PC-9 (cell line): ENCODE measurements at regions not wholly inside any gene's neighbourhood (a gene's known extent, or its start where the extent isn't known, plus 50 kb on each side); places are given as distances from the start of the nearest gene placed in this dataset.

Experiments used
- BruUV-seq: library from RNA; stranded (reverse); fragments of 400-500 nt; replicated peaks from 2 replicates; lab custom pipeline; 2021; lab: Mats Ljungman, UMichigan
- CTCF ChIA-PET: fragments of 300-600 bp; sonication (Branson Sonifier 250); formaldehyde crosslinking; loops from one replicate; lab custom pipeline; 2022; ENCODE audit warnings: antibody characterized with exemption; lab: Charles Lee
- POLR2A ChIA-PET: fragments of 300-600 bp; sonication (Branson Sonifier 250); formaldehyde crosslinking; loops from one replicate; lab custom pipeline; 2022; ENCODE audit warnings: antibody characterized with exemption; ENCODE audit not compliant: unreplicated experiment; lab: Charles Lee
- DNase-seq, 2 experiments: peaks; one replicate each; pipeline versions ENCODE4 v3.0.0 to v3.0.0-alpha.2; 2015 to 2022; ENCODE audit warnings: mixed read lengths in 1 of 2
- H2AFZ ChIP-seq: fragments of 200-600 bp; sonication (generic); 2 replicates; pipeline ENCODE4 v1.8.1; 2017; ENCODE audit warnings: antibody characterized with exemption
- H3F3A ChIP-seq: fragments of 200-600 bp; sonication (generic); 2 replicates; pipeline ENCODE4 v1.8.1; 2017; ENCODE audit warnings: antibody characterized with exemption, mild to moderate bottlenecking, low read depth; ENCODE audit not compliant: insufficient read depth
- H3K27ac ChIP-seq: fragments of 200-600 bp; sonication (generic); 2 replicates; pipeline ENCODE4 v1.6.1; 2016; ENCODE audit warnings: mixed run types
- H3K27me3 ChIP-seq: fragments of 200-600 bp; sonication (generic); 2 replicates; pipeline ENCODE4 v1.6.1; 2016; ENCODE audit warnings: low read depth, mixed run types; ENCODE audit not compliant: insufficient read depth
- H3K36me3 ChIP-seq: fragments of 200-600 bp; sonication (generic); 2 replicates; pipeline ENCODE4 v1.6.1; 2016; ENCODE audit warnings: low read depth, mixed run types
- H3K4me1 ChIP-seq: fragments of 200-600 bp; sonication (generic); replicated peaks from 2 replicates; pipeline ENCODE4 v1.6.1; 2016; ENCODE audit warnings: mixed run types; ENCODE audit not compliant: insufficient read depth
- H3K4me2 ChIP-seq: fragments of 200-600 bp; sonication (generic); 2 replicates; pipeline ENCODE4 v1.6.1; 2017; ENCODE audit warnings: mixed run types
- H3K4me3 ChIP-seq: fragments of 200-600 bp; sonication (generic); 2 replicates; pipeline ENCODE4 v1.6.1; 2016; ENCODE audit warnings: mixed run types
- H3K79me2 ChIP-seq: fragments of 200-600 bp; sonication (generic); 2 replicates; pipeline ENCODE4 v1.6.1; 2017; ENCODE audit warnings: low read depth, mixed run types
- H3K9me2 ChIP-seq: fragments of 200-600 bp; sonication (generic); 2 replicates; pipeline ENCODE4 v1.8.1; 2017; ENCODE audit warnings: mild to moderate bottlenecking; ENCODE audit not compliant: insufficient read depth
- H3K9me3 ChIP-seq: fragments of 200-600 bp; sonication (generic); 2 replicates; pipeline ENCODE4 v1.8.1; 2016; ENCODE audit warnings: low read depth; ENCODE audit not compliant: insufficient read depth
- H4K20me1 ChIP-seq: fragments of 200-600 bp; sonication (generic); 2 replicates; pipeline ENCODE4 v1.8.1; 2017; ENCODE audit not compliant: insufficient read depth
- EZH2 ChIP-seq: fragments of 200-600 bp; sonication (generic); IDR thresholded peaks from 2 replicates; pipeline ENCODE4 v1.8.0; 2017; ENCODE audit warnings: antibody characterized with exemption, low read depth
- intact Hi-C: fragments of 100-400 bp; cut with micrococcal nuclease; formaldehyde crosslinking; loops from one replicate; pipeline ENCODE4 v1.10.0; 2022; ENCODE audit not compliant: unreplicated experiment
- TF ChIP-seq, protein P1 (sequence below): fragments of 200-600 bp; sonication (generic); conservative IDR thresholded peaks from 2 replicates; pipeline ENCODE4 v1.6.1; 2017; ENCODE audit warnings: mixed run types, antibody characterized with exemption, mild to moderate bottlenecking, moderate library complexity

DNA sequence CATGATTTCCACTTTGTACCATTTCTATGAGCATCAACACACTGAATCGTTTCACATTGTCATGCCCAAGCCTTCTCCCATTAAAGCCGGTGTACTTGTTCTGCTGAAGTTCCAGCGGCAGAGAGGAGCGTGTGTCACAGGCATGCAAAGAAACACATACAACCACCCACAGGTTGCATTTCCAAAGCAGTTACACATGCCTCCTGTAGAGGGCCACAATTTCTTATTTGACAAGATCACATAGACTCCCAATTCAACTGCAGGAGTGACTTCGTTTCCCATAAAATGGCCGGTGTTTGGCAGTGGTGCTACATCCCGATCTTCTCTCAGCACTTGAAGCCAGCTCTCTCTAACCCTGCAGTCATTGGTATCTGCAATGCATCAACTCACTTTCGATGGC lies 992.6 kb downstream of the NLGN4X start:
- Histone ChIP-seq H2AFZ (no peak overlapping the region), H3K4me2 (peak overlapping the region; percentile 43), H3K9me3 (no peaks in the 10 kb centered on the region), H3K4me1 (peaks cover 11% of the 10 kb centered on the region; the same call in 1 of the 2 replicates), H3K36me3 (no peaks in the 10 kb centered on the region), H3K27me3 (no peaks in the 10 kb centered on the region), H3F3A (no peaks in the 10 kb centered on the region), H4K20me1 (no peaks in the 10 kb centered on the region), H3K27ac (no peak overlapping the region), H3K4me3 (no peak overlapping the region), H3K79me2 (no peaks in the 10 kb centered on the region), H3K9me2 (no peaks in the 10 kb centered on the region)
- BruUV-seq: no TSS peak
- TF ChIP-seq, protein P1, sequence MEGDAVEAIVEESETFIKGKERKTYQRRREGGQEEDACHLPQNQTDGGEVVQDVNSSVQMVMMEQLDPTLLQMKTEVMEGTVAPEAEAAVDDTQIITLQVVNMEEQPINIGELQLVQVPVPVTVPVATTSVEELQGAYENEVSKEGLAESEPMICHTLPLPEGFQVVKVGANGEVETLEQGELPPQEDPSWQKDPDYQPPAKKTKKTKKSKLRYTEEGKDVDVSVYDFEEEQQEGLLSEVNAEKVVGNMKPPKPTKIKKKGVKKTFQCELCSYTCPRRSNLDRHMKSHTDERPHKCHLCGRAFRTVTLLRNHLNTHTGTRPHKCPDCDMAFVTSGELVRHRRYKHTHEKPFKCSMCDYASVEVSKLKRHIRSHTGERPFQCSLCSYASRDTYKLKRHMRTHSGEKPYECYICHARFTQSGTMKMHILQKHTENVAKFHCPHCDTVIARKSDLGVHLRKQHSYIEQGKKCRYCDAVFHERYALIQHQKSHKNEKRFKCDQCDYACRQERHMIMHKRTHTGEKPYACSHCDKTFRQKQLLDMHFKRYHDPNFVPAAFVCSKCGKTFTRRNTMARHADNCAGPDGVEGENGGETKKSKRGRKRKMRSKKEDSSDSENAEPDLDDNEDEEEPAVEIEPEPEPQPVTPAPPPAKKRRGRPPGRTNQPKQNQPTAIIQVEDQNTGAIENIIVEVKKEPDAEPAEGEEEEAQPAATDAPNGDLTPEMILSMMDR: peak; percentile 60; the same call in 1 of the 2 replicates
- TF ChIP-seq EZH2: no peak
- intact Hi-C loops: no loop called here
- no peak for DNase-seq
- POLR2A ChIA-PET: no interaction called here
- CTCF ChIA-PET: no interaction called here

DNA sequence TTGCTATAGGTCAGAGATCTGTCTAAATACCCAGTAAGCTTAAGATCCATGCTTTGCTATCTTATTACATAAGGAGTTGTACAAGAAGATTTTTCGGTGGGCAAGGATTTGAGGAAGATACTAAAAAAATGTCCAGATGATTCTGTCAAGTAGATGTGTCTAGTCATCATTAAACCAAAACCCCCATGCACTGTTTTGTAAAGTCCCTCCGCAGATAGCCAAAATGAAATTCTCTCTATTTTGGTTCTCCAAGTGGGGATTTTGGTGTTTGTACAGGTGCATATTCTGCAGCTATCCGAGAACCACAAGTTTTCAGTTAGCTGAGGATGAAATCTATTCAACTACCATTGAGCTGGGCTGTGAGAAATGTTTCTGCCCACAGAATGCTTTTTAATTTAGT lies 994.8 kb downstream of the NLGN4X start:
- no peak overlapping the region for H3K27ac ChIP-seq
- H3F3A ChIP-seq: no peaks in the 10 kb centered on the region
- peaks cover 11% of the 10 kb centered on the region; the same call in 1 of the 2 replicates for H3K4me1 ChIP-seq
- H3K36me3 ChIP-seq: no peaks in the 10 kb centered on the region
- no peak overlapping the region for H3K4me3 ChIP-seq
- TF ChIP-seq, protein P1: no peak
- TF ChIP-seq EZH2: no peak
- H3K27me3 ChIP-seq: no peaks in the 10 kb centered on the region
- no peak overlapping the region for H2AFZ ChIP-seq
- H3K4me2 ChIP-seq: no peak overlapping the region
- ChIA-PET POLR2A (no interaction called here), CTCF (no interaction called here)
- H4K20me1 ChIP-seq: no peaks in the 10 kb centered on the region
- H3K9me3 ChIP-seq: no peaks in the 10 kb centered on the region
- DNase-seq: no peak
- intact Hi-C loops: no loop called here
- no peaks in the 10 kb centered on the region for H3K9me2 ChIP-seq
- no peaks in the 10 kb centered on the region for H3K79me2 ChIP-seq
- no TSS peak for BruUV-seq

DNA sequence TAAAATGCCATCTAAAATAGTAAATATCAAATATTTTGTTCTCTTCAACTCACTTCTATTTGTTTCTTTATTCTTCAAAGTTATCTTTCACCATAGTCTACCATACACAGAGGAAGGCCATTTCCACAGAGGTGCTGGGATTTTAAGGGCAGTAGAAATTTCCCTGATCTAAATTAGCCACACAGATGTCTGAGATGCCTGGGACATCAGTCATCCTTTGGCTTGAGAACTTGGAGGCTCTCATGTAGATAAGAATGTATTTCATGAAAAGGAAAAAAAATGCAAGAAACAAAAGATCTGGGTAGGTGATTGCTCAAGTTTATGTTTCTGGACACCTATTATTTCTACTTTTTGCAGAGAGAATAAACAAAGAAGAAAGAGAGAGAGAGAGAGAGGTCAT lies 1008.2 kb downstream of the NLGN4X start:
- no peaks in the 10 kb centered on the region for H3K27me3 ChIP-seq
- POLR2A ChIA-PET: no interaction called here
- BruUV-seq: no TSS peak
- no peaks in the 10 kb centered on the region for H3K79me2 ChIP-seq
- H2AFZ ChIP-seq: no peak overlapping the region
- CTCF ChIA-PET: no interaction called here
- H3F3A ChIP-seq: no peaks in the 10 kb centered on the region
- no peaks in the 10 kb centered on the region for H4K20me1 ChIP-seq
- DNase-seq: no peak
- no peaks in the 10 kb centered on the region for H3K9me2 ChIP-seq
- no peaks in the 10 kb centered on the region for H3K4me1 ChIP-seq
- no peaks in the 10 kb centered on the region for H3K9me3 ChIP-seq
- H3K36me3 ChIP-seq: no peaks in the 10 kb centered on the region
- no peak overlapping the region for H3K4me2 ChIP-seq
- no peak overlapping the region for H3K4me3 ChIP-seq
- intact Hi-C loops: no loop called here
- TF ChIP-seq, protein P1: no peak
- TF ChIP-seq EZH2: no peak
- H3K27ac ChIP-seq: no peak overlapping the region
